SK-N-SH treated with all-trans-retinoic acid at 6 μM for 48 hours (cell line): ENCODE measurements at regions not wholly inside any gene's neighbourhood (a gene's known extent, or its start where the extent isn't known, plus 50 kb on each side); places are given as distances from the start of the nearest gene placed in this dataset.

ENCODE experiments used
- RARB ChIP-seq: fragments of 250-450 bp; sonication (Bioruptor Pico); IDR thresholded peaks from 2 replicates; pipeline ENCODE4 v1.8.0; 2021; ENCODE audit warnings: mild to moderate bottlenecking, moderate library complexity
- ZFP3 ChIP-seq: fragments of 250-450 bp; sonication (Bioruptor Pico); IDR thresholded peaks from 2 replicates; pipeline ENCODE4 v1.5.0; 2020; ENCODE audit warnings: mild to moderate bottlenecking, moderate library complexity
- ZNF70 ChIP-seq: fragments of 450-650 bp; formaldehyde crosslinking; IDR thresholded peaks from 2 replicates; pipeline ENCODE4 v1.5.0; 2020; ENCODE audit warnings: mild to moderate bottlenecking, moderate library complexity

- TF ChIP-seq ZFP3 (CRISPR knock-in tag) (no peak), RARB (CRISPR knock-in tag) (no peak), ZNF70 (CRISPR knock-in tag) (no peak)
Observed at GRCh38 chr16:8474587-8474986, 115.7 kb downstream of the TMEM114 start.
